Activated CD4-positive, alpha-beta memory T cell treated with anti-CD3 and anti-CD28 coated beads for 36 hours (primary cell): ENCODE measurements at regions not wholly inside any gene's neighbourhood (a gene's known extent, or its start where the extent isn't known, plus 50 kb on each side); places are given as distances from the start of the nearest gene placed in this dataset.

Experiments used
- CTCF ChIA-PET: fragments of 350-600 bp; sonication (Branson Sonifier 250); formaldehyde crosslinking; loops from one replicate; lab custom pipeline; 2021; ENCODE audit warnings: antibody characterized with exemption, inconsistent platforms; lab: Charles Lee
- POLR2A ChIA-PET: fragments of 350-600 bp; sonication (Branson Sonifier 250); formaldehyde crosslinking; loops from one replicate; lab custom pipeline; 2021; ENCODE audit warnings: antibody characterized with exemption; lab: Charles Lee
- DNase-seq: peaks from one replicate; pipeline ENCODE4 v3.0.0-alpha.2; 2020
- H3K27ac Mint-ChIP-seq: one replicate; pipeline ENCODE4 v1.8.0; 2021; ENCODE audit warnings: mixed read lengths
- H3K27me3 Mint-ChIP-seq: one replicate; pipeline ENCODE4 v1.8.0; 2021; ENCODE audit warnings: mixed read lengths
- H3K36me3 Mint-ChIP-seq: one replicate; pipeline ENCODE4 v1.8.0; 2021; ENCODE audit warnings: mixed read lengths
- H3K4me1 Mint-ChIP-seq: one replicate; pipeline ENCODE4 v1.8.0; 2021; ENCODE audit warnings: low read depth, mixed read lengths
- H3K4me3 Mint-ChIP-seq: one replicate; pipeline ENCODE4 v1.8.0; 2021; ENCODE audit warnings: mild to moderate bottlenecking, mixed read lengths
- H3K9me3 Mint-ChIP-seq: one replicate; pipeline ENCODE4 v1.8.0; 2021; ENCODE audit warnings: mixed read lengths
- intact Hi-C: fragments of 100-400 bp; cut with micrococcal nuclease; formaldehyde crosslinking; loops from one replicate; pipeline ENCODE4 v1.15.1; 2023

- ChIA-PET POLR2A (no interaction called here), CTCF (no interaction called here)
- Mint-ChIP-seq H3K36me3 (no peaks in the 10 kb centered on the region), H3K27me3 (no peaks in the 10 kb centered on the region), H3K27ac (no peak overlapping the region), H3K4me1 (peaks cover 12% of the 10 kb centered on the region), H3K9me3 (no peaks in the 10 kb centered on the region), H3K4me3 (no peak overlapping the region)
- intact Hi-C loops = no loop called here
- DNase-seq = no peak
Observed at GRCh38 chr5:54678737-54679136, 161.2 kb downstream of the SNX18 start.

- POLR2A ChIA-PET = interaction anchor here (1.0 kb wide), 1 partner anchor 41 kb away, joined by 3 read pairs; no protein-coding TSS in a partner anchor
- DNase-seq = no peak
- Mint-ChIP-seq H3K27me3 (no peaks in the 10 kb centered on the region), H3K9me3 (peaks cover 6% of the 10 kb centered on the region), H3K4me1 (peaks cover 23% of the 10 kb centered on the region), H3K27ac (no peak overlapping the region), H3K4me3 (no peak overlapping the region), H3K36me3 (no peaks in the 10 kb centered on the region)
- intact Hi-C loops = no loop called here
- CTCF ChIA-PET = no interaction called here
Observed at GRCh38 chr5:54676481-54677340, 159.2 kb downstream of the SNX18 start.

GRCh38 chr5:54673523-54674225, 156.1 kb downstream of the SNX18 start:
- H3K4me1 Mint-ChIP-seq = peaks cover 42% of the 10 kb centered on the region
- no peak overlapping the region for H3K4me3 Mint-ChIP-seq
- ChIA-PET POLR2A (no interaction called here), CTCF (interaction anchor here (1.3 to 1.5 kb wide), 2 partner anchors 36 to 171 kb away, joined by 3 to 4 read pairs; no protein-coding TSS in a partner anchor)
- H3K27ac Mint-ChIP-seq = no peak overlapping the region
- intact Hi-C loops = loop anchor here (2.0 kb wide), 1 partner anchor 27 kb away; no protein-coding TSS in a partner anchor
- H3K27me3 Mint-ChIP-seq = no peaks in the 10 kb centered on the region
- peaks cover 6% of the 10 kb centered on the region for H3K9me3 Mint-ChIP-seq
- peak; percentile 69 for DNase-seq
- no peaks in the 10 kb centered on the region for H3K36me3 Mint-ChIP-seq

DNA sequence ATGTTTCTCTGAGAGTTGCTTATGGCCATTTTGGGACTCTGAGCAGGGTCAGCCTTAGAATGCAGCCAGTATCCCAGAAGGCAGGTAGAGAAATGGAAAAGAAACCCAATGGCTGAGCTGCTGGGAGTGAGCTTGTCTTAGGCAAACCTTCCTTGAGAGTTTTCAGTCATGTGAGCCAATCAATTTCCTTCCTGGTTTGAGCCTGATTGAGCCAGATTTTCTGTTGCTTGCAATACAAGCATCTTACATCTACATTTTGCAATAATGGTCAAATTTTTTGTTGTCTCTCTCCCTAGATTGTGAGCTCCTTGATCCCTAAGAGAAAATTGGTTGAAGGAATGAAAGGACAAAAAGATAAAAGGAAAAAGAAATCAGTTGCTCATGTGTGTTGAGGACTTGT, 155.3 kb downstream of the SNX18 start:
- H3K4me3 Mint-ChIP-seq = no peak overlapping the region
- POLR2A ChIA-PET = no interaction called here
- peaks cover 14% of the 10 kb centered on the region for H3K9me3 Mint-ChIP-seq
- no peak overlapping the region for H3K27ac Mint-ChIP-seq
- H3K27me3 Mint-ChIP-seq = no peaks in the 10 kb centered on the region
- intact Hi-C loops = loop anchor here (2.0 kb wide), 1 partner anchor 26 kb away; no protein-coding TSS in a partner anchor
- no peaks in the 10 kb centered on the region for H3K36me3 Mint-ChIP-seq
- DNase-seq = no peak
- peaks cover 42% of the 10 kb centered on the region for H3K4me1 Mint-ChIP-seq
- CTCF ChIA-PET = interaction anchor here (1.3 to 1.5 kb wide), 2 partner anchors 35 to 172 kb away, joined by 3 to 4 read pairs; no protein-coding TSS in a partner anchor

DNA sequence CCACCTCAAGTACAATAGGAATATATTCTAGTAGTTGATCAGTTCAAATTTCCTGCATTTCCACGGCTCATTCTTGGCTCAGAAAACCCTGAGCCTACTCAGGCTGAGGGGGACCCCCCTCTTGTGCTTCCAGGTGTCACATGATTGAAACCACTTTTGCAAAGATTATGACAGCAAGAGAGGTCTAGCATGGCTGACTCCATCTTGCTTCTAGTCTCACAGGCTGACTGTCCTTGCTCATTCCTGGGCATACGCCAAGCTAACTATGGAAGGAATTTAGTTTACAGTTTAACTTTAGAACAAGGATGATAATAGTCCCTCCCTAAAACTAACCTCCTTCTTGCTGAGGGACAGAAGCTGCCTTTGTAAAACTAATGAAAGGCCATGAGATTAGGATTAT, 154.1 kb downstream of the SNX18 start:
- no peaks in the 10 kb centered on the region for H3K36me3 Mint-ChIP-seq
- no peak for DNase-seq
- intact Hi-C loops = loop anchor here (2.0 kb wide), 1 partner anchor 25 kb away; no protein-coding TSS in a partner anchor
- H3K9me3 Mint-ChIP-seq = peaks cover 14% of the 10 kb centered on the region
- H3K27me3 Mint-ChIP-seq = no peaks in the 10 kb centered on the region
- peaks cover 42% of the 10 kb centered on the region for H3K4me1 Mint-ChIP-seq
- no peak overlapping the region for H3K27ac Mint-ChIP-seq
- ChIA-PET POLR2A (no interaction called here), CTCF (interaction anchor here (1.4 kb wide), 1 partner anchor 196 kb away, joined by 3 read pairs; no protein-coding TSS in a partner anchor)
- no peak overlapping the region for H3K4me3 Mint-ChIP-seq

- ChIA-PET CTCF (interaction anchor here (1.4 kb wide), 1 partner anchor 196 kb away, joined by 3 read pairs; no protein-coding TSS in a partner anchor), POLR2A (no interaction called here)
- no peaks in the 10 kb centered on the region for H3K36me3 Mint-ChIP-seq
- peaks cover 42% of the 10 kb centered on the region for H3K4me1 Mint-ChIP-seq
- H3K4me3 Mint-ChIP-seq = no peak overlapping the region
- H3K27me3 Mint-ChIP-seq = no peaks in the 10 kb centered on the region
- intact Hi-C loops = no loop called here
- H3K27ac Mint-ChIP-seq = no peak overlapping the region
- DNase-seq = no peak
- H3K9me3 Mint-ChIP-seq = peaks cover 14% of the 10 kb centered on the region
Observed at GRCh38 chr5:54671111-54671531, 153.6 kb downstream of the SNX18 start.

DNA sequence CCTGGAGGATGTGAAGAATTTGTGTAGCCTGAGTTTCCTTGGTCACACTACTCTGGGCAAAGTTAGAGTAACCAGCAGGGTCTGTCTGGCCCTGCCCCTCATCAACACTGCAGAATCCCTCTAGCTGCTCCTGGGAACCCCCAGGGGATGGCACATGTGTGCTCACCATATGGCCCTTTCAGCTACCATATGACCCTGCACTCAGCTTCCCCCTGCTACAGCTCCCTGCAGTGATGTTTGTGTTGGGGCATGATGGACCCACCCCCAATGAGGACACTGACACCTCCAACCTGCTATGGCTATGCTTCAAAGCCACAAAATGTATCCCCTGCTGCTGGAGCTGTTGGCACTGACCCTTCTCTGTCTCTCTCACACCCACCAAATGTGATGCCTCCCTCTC, 152.7 kb downstream of the SNX18 start:
- ChIA-PET CTCF (no interaction called here), POLR2A (no interaction called here)
- Mint-ChIP-seq H3K9me3 (peaks cover 14% of the 10 kb centered on the region), H3K4me1 (peaks cover 42% of the 10 kb centered on the region), H3K36me3 (no peaks in the 10 kb centered on the region), H3K27ac (no peak overlapping the region), H3K4me3 (no peak overlapping the region), H3K27me3 (no peaks in the 10 kb centered on the region)
- intact Hi-C loops = no loop called here
- DNase-seq = no peak

DNA sequence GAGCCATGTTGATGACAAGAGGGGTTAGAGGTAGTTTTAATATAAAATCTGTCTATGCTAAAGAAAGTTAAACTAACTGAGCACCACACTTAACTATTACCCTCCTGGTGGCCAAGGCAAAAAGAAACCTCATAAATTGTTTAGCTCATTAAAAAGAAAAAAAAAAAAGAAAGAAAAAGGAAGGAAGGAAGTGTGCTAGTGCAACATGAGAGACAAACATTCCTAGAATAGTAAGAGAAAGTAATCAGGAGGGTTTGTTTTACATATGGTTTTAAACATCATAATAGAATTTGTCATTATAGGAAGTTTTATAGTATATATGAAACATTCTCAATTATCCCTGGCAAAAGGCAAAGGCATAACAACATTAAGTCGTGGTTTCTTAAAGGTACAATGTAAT, 152.3 kb downstream of the SNX18 start:
- Mint-ChIP-seq H3K27me3 (no peaks in the 10 kb centered on the region), H3K4me3 (no peak overlapping the region), H3K36me3 (no peaks in the 10 kb centered on the region), H3K9me3 (peaks cover 14% of the 10 kb centered on the region), H3K27ac (no peak overlapping the region), H3K4me1 (peaks cover 41% of the 10 kb centered on the region)
- DNase-seq = no peak
- POLR2A ChIA-PET = no interaction called here
- intact Hi-C loops = no loop called here
- CTCF ChIA-PET = no interaction called here

DNA sequence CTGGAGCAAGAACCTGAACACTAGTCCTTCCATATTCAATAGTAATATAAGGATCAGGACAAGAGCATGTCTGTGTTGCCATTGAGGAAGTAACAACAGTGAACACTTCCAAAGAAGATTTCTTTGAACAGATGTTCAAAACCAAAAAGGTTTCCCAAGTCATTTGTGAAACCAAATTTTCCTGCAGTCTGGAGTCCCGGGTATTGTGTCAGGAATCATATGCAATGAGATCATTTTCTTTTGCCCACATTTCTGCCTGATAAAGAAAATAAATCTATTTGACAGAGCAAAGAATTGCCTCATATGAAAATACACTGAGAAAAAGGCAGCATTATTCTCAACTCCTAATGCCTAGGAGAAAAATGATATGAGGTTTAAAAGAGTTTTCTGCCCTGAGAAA, 151.7 kb downstream of the SNX18 start:
- Mint-ChIP-seq H3K36me3 (no peaks in the 10 kb centered on the region), H3K9me3 (peaks cover 14% of the 10 kb centered on the region), H3K4me3 (no peak overlapping the region), H3K4me1 (peaks cover 36% of the 10 kb centered on the region), H3K27me3 (no peaks in the 10 kb centered on the region), H3K27ac (no peak overlapping the region)
- POLR2A ChIA-PET = no interaction called here
- no peak for DNase-seq
- intact Hi-C loops = no loop called here
- CTCF ChIA-PET = no interaction called here

- ChIA-PET CTCF (no interaction called here), POLR2A (no interaction called here)
- H3K4me1 Mint-ChIP-seq = peaks cover 24% of the 10 kb centered on the region
- DNase-seq = no peak
- no peaks in the 10 kb centered on the region for H3K27me3 Mint-ChIP-seq
- peaks cover 14% of the 10 kb centered on the region for H3K9me3 Mint-ChIP-seq
- no peaks in the 10 kb centered on the region for H3K36me3 Mint-ChIP-seq
- H3K4me3 Mint-ChIP-seq = no peak overlapping the region
- intact Hi-C loops = no loop called here
- no peak overlapping the region for H3K27ac Mint-ChIP-seq
Observed at GRCh38 chr5:54668096-54668495, 150.5 kb downstream of the SNX18 start.

DNA sequence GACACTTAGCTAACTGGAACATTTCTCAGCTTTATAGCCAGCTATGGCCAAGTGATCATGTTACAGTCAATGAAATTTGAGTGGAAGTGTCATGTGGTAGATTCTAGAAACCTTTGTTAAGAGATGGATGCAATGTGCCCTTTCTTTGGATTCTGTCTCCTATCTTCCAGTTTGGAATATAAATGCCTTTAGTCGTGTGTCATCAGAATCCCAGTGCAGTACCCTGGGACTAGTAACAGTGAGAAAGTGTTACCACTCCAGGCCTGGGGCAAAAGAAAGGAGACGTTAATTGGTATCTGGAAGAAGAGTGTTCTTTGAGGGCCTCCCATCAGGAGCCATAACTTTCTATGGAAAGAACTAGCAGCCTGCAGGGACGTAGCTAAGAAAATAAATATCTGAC, 149.6 kb downstream of the SNX18 start:
- Mint-ChIP-seq H3K9me3 (peaks cover 9% of the 10 kb centered on the region), H3K36me3 (no peaks in the 10 kb centered on the region), H3K27me3 (no peaks in the 10 kb centered on the region), H3K4me1 (peaks cover 18% of the 10 kb centered on the region), H3K27ac (no peak overlapping the region), H3K4me3 (no peak overlapping the region)
- POLR2A ChIA-PET = no interaction called here
- intact Hi-C loops = no loop called here
- no peak for DNase-seq
- CTCF ChIA-PET = no interaction called here

GRCh38 chr5:54663866-54664265, 146.3 kb downstream of the SNX18 start:
- Mint-ChIP-seq H3K4me3 (no peak overlapping the region), H3K27ac (no peak overlapping the region), H3K27me3 (no peaks in the 10 kb centered on the region), H3K4me1 (no peaks in the 10 kb centered on the region), H3K36me3 (no peaks in the 10 kb centered on the region), H3K9me3 (peaks cover 8% of the 10 kb centered on the region)
- CTCF ChIA-PET = no interaction called here
- POLR2A ChIA-PET = no interaction called here
- DNase-seq = no peak
- intact Hi-C loops = no loop called here
